Tibial artery (tissue), 4 donors: ENCODE measurements at regions not wholly inside any gene's neighbourhood (a gene's known extent, or its start where the extent isn't known, plus 50 kb on each side); places are given as distances from the start of the nearest gene placed in this dataset.

Experiments
- DNase-seq, 2 donors: peaks; one replicate each; pipeline ENCODE4 v3.0.0-alpha.2; 2019
- H3K27ac ChIP-seq, 2 donors: fragments of 200-600 bp; sonication (generic) in 1 of 2; 1 replicate in 1 of 2; 2 replicates in 1 of 2; pipeline ENCODE4 v1.5.1; 2018 to 2019; ENCODE audit warnings: mild to moderate bottlenecking in 1 of 2
- H3K27me3 ChIP-seq, 2 donors: fragments of 200-600 bp; sonication (generic) in 1 of 2; one replicate each; pipeline versions ENCODE4 v1.5.1 to v1.6.0; 2016 to 2019
- H3K36me3 ChIP-seq, 3 donors: fragments of 200-600 bp; sonication (generic) in 2 of 3; one replicate each; pipeline ENCODE4 v1.5.1; 2016 to 2019; ENCODE audit warnings: mild to moderate bottlenecking in 2 of 3
- H3K4me1 ChIP-seq, 4 donors: fragments of 200-600 bp; sonication (generic) in 2 of 4; 1 replicate in 3 of 4; 2 replicates in 1 of 4; pipeline ENCODE4 v1.5.1; 2016 to 2019
- H3K4me3 ChIP-seq, 2 donors: fragments of 200-600 bp; sonication (generic) in 1 of 2; 1 replicate in 1 of 2; 2 replicates in 1 of 2; pipeline ENCODE4 v1.5.1; 2018 to 2019; ENCODE audit warnings: mild to moderate bottlenecking in 2 of 2
- H3K9me3 ChIP-seq, 3 donors: fragments of 200-600 bp; sonication (generic) in 1 of 3; one replicate each; pipeline ENCODE4 v1.5.1; 2016 to 2019
- CTCF ChIP-seq, 2 experiments: fragments of 200-600 bp in 1 of 2; fragments of 450-650 bp in 1 of 2; IDR thresholded peaks; one replicate each; pipeline ENCODE4 v1.5.1; 2017 to 2019; ENCODE audit warnings: antibody characterized with exemption in 2 of 2, mild to moderate bottlenecking in 1 of 2, moderate library complexity in 1 of 2
- intact Hi-C: fragments of 100-400 bp; cut with DNase I; formaldehyde crosslinking; loops from one replicate; pipeline ENCODE4 v1.15.0; 2023; ENCODE audit warnings: low total_unique reads

GRCh38 chr18:51724790-51725721, 527.6 kb upstream of the MEX3C start:
- Histone ChIP-seq H3K27ac (no peak overlapping the region), H3K4me3 (no peak overlapping the region), H3K9me3 (no peaks in the 10 kb centered on the region), H3K36me3 (no peaks in the 10 kb centered on the region), H3K4me1 (no peaks in the 10 kb centered on the region), H3K27me3 (no peaks in the 10 kb centered on the region)
- no peak for DNase-seq
- intact Hi-C loops: no loop called here
- no peak for TF ChIP-seq CTCF (IDR thresholded peaks at IDR 0.05)

- TF ChIP-seq CTCF (IDR thresholded peaks at IDR 0.05): no peak
- no peak overlapping the region for H3K27ac ChIP-seq
- H3K4me3 ChIP-seq: no peak overlapping the region
- no peaks in the 10 kb centered on the region for H3K36me3 ChIP-seq
- H3K27me3 ChIP-seq: no peaks in the 10 kb centered on the region
- intact Hi-C loops: no loop called here
- DNase-seq: no peak
- no peaks in the 10 kb centered on the region for H3K9me3 ChIP-seq
- H3K4me1 ChIP-seq: no peaks in the 10 kb centered on the region
Measured at GRCh38 chr18:51726614-51727013, 529.1 kb upstream of the MEX3C start.

DNA sequence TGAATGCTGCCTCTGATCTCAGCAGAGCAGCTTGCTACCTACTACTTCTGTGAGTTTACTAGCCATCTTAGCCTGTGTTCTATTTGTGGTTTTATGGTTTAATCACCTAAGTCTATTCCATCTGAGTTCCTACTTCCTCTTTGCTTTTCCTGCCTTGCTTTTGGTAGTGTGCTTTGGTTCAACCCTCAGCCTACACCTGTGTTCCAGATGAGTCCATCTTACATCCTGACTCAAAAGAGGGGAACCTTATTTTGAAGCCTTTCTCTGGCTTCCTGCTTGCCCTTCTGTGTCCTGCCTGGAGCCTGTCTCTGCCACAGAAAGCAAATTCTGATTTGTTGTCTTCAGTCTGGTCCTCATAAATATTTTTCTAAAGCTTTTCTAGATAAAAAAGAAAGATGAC, 530.3 kb upstream of the MEX3C start:
- DNase-seq: no peak
- Histone ChIP-seq H3K27me3 (no peaks in the 10 kb centered on the region), H3K36me3 (no peaks in the 10 kb centered on the region), H3K27ac (no peak overlapping the region), H3K9me3 (no peaks in the 10 kb centered on the region), H3K4me3 (no peak overlapping the region), H3K4me1 (no peaks in the 10 kb centered on the region)
- intact Hi-C loops: no loop called here
- TF ChIP-seq CTCF (IDR thresholded peaks at IDR 0.05): no peak

DNA sequence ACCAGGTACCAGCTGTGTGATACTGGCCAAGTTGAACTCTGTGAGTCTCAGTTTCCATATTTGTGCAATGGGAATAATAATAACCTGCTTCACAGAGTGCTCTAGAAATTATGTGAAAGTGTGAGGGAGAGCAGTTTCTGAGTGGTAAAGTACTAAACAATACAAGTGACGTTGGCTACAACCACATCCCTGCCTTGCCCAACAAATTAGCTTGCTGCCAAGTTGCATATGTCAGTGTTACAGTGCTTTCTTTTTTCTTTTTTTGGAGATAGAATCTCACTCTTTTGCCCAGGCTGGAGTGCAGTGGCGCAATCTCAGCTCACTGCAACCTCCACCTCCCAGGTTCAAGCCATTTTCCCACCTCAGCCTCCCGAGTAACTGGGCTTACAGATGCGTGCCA, 533.6 kb upstream of the MEX3C start:
- DNase-seq: no peak
- H3K4me3 ChIP-seq: no peak overlapping the region
- H3K27ac ChIP-seq: no peak overlapping the region
- no peaks in the 10 kb centered on the region for H3K36me3 ChIP-seq
- H3K4me1 ChIP-seq: no peaks in the 10 kb centered on the region
- TF ChIP-seq CTCF (IDR thresholded peaks at IDR 0.05): no peak
- no peaks in the 10 kb centered on the region for H3K9me3 ChIP-seq
- no peaks in the 10 kb centered on the region for H3K27me3 ChIP-seq
- intact Hi-C loops: no loop called here

DNA sequence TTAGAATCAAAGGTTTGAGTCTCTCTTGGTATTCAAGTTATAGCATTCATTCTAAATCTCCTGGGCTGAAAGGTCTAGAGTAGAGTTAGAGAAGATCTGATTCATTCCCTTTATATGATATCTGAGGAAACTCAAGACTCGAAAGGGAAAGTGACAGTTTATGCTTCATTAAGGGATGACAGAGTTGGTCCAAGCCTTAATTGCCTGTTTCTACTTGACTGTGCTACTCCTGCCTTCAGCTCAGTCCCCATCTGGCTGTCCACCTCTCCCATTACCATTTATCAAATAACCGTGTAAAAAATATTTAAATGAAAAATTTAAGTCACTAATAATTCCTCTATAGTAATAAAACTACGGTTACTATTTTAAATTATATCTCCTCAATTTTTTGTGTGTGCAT, 537.1 kb upstream of the MEX3C start:
- H3K27ac ChIP-seq: no peak overlapping the region
- H3K4me3 ChIP-seq: no peak overlapping the region
- H3K4me1 ChIP-seq: no peaks in the 10 kb centered on the region
- intact Hi-C loops: no loop called here
- H3K9me3 ChIP-seq: no peaks in the 10 kb centered on the region
- no peaks in the 10 kb centered on the region for H3K27me3 ChIP-seq
- TF ChIP-seq CTCF (IDR thresholded peaks at IDR 0.05): no peak
- no peak for DNase-seq
- no peaks in the 10 kb centered on the region for H3K36me3 ChIP-seq
